NCI-H524 treated with DMSO at 0.1 percent for 48 hours (cell line): ENCODE measurements at regions not wholly inside any gene's neighbourhood (a gene's known extent, or its start where the extent isn't known, plus 50 kb on each side); places are given as distances from the start of the nearest gene placed in this dataset.

Experiments used
- DNase-seq: peaks from one replicate; lab custom pipeline; 2025; lab: John Stamatoyannopoulos, UW

DNA sequence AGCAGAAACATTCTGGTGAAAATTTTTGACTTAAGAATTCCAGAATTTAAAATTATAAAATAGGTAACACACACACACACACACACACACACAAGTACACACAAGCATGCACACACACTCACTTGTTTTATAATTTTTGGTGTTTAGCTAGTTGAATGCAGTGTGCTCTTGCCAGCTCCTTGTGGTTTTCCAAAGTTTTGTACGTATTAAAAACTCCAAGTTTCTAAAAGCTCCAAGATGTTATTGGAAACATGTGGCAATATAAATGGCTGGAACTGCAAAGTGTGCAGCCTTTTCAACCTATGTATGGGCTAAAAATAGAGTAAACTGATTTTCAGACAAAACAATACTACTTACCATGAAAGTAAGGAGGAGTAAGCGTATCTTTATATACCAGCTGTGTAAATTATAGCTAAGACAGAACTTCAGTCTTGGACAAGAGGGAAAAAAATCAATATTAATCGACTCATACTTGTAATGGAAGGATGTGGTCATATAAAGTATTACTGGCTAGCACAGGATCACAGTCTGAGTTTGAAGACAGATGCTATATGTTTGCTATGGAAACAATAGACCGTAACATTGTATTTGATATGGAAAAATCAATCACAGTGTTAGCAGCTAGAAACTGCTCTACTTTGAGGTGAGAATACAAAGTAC is 727.1 kb upstream of the GRAMD2B start:
- no peak for DNase-seq

DNA sequence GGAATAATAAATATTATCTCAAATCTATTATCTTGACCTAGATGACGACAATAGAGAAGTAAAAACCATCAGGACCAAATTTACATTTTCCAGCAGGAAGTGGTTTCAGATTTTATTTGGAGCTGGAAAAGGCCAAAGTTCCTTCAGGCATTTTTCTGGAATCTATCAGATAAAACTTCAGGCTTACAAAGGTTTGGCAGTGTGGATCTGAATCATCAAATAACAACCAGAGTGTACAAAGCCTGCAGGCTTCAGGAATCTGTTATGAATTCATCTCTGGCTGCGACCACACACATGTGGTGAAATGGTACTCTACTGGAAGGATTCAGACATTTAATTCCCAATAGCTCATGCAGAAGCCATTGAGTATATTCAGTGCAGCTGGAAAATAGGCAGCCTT is 726.4 kb upstream of the GRAMD2B start:
- no peak for DNase-seq

DNA sequence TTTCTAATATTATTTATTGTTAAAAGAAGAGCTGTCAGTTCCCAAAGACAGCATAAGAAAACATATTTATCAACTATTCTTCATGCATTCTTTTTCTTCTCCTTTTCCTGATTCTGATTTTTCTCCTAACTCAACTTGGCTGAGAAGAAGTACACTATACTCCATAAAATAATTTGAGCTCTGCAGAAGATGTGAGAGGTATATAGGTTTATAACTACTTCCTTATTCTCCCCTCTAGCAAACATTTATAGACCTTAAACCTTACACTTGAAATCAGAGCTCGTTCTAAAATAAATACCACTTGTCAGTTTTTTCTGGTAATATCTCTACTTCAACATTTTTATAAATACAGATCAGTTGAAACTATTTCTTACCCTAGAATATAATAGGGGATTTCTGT is 724.8 kb upstream of the GRAMD2B start:
- no peak for DNase-seq

DNA sequence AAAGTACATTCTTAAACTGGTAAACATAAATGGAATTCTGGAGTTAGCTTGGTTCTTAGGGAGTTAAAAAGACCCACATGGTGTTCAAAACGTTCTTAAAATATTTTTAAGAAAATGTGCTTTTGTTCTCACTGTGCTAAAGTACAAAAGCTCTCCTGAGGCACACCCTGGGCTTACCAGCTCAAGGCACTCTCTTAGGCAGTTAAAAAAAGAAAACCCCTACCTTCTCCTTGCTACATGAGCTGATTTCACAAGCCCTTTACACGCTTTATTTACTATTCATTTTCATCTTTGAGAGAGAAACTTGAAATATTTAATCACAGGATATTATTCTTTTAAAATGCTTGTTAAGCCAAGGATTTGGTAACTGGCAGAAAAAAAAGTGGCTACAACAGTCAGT is 723.3 kb upstream of the GRAMD2B start:
- no peak for DNase-seq

DNA sequence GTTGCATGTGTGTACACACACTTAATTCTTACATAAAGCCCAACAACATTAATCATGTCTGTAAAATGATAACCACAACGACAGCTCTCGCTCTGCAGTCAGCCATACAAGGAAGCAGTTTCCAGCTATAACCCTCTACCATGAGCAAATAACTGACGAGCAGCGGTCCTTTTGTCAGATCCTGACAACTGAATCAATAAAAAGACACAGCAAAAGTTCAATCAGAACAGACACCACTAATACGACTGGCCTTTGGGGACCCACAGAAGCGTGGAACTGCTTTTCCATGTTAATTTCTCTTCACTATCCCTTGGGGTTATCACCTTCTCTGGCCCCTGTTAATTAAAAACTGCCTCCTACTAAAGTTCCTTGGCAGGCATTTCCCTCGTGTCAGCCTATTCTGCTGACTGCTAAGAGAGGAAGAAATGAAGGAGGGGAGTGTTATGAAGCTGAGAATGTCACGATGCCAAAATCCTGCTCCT is 722.8 kb upstream of the GRAMD2B start:
- DNase-seq = no peak

DNA sequence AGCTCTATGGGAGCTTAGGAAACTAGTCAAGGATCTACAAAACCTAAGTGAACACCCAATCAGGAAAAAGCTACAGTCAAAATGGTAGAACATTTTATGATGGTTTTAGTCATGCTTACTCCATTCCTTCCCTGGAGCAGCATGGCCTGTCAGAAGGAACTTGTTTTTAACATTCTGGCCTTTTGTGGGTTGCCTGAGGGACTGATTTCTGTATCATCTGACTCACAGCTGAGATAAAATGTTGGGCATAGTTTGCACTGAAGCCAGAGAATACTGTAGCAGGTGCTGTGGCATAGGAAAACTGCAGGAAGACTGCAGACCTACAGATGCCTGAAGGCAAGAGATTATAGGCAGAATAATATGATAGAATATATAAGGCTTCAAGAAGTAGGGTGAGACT is 719.6 kb upstream of the GRAMD2B start:
- no peak for DNase-seq

DNA sequence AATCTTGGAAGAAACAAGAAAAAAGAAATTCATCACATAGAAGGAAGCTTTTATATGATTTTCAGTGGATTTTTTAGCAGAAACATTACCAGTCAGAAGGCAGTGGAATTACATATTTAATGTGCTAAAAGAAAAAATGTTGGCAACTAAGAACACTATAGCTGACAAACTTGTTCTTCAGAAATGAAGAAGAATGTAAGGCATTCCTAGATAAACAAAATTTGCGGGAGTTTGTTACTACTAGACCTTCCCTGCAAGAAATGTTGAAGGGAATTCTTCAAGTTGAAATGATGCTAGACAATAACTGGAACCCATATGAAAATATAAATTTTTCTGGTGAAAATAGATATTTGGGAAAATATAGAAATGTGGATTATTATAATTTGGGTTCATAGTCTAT is 718.3 kb upstream of the GRAMD2B start:
- no peak for DNase-seq

DNA sequence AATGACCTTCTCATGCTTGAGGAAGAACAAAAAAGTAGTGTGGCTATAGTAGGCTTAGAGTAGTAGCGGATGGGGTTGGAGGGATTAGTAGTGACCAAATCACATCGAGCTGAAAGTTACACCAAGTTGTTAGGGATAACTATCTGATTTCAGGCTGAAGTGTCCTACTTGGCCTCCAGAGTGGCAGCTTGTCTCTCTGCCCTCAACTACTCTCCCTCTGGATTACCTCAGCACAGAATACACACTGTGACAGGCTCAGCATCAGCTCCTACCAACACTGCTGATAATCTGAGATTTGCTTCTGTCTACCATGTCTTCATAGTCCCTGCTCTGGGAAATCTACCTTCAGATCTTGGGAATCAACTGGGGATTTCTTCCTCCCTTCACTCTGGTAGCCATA is 714.6 kb upstream of the GRAMD2B start:
- no peak for DNase-seq

DNA sequence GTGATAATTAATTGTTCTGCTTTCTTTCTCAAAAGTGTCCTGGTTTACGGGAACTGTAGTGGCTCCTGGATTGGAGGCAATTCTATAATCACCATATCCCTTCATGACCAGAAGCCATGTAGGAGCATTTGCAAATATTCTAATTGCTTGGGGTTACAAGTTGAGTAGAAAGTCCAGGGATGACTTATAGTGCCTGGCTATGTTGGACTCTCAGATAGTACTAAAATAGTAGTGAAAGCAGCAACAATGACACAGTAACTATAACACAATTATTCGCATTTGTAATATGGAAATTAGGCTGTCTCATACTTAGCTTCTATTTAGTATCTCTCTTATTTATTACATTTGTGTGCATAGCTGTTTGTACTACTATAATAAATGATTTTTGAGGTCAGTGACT is 712.5 kb upstream of the GRAMD2B start:
- no peak for DNase-seq

DNA sequence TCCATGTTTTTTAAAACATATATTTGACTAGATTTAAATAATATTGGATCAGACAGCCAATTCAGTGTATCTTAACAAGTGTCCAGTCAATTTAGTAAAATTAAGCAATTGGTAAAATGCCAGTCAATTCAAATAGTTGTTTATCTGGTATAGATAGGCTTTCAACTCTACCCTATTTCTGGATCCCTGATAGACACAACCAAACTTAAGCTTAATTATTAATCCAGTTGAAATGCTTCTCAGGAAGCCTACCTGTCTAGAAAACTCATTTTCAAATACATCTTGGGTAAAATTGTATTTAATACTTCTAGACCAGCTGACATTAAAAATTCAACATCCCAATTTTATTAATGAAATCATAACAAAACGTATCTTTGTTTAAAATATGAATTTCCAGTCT is 710.8 kb upstream of the GRAMD2B start:
- no peak for DNase-seq

DNA sequence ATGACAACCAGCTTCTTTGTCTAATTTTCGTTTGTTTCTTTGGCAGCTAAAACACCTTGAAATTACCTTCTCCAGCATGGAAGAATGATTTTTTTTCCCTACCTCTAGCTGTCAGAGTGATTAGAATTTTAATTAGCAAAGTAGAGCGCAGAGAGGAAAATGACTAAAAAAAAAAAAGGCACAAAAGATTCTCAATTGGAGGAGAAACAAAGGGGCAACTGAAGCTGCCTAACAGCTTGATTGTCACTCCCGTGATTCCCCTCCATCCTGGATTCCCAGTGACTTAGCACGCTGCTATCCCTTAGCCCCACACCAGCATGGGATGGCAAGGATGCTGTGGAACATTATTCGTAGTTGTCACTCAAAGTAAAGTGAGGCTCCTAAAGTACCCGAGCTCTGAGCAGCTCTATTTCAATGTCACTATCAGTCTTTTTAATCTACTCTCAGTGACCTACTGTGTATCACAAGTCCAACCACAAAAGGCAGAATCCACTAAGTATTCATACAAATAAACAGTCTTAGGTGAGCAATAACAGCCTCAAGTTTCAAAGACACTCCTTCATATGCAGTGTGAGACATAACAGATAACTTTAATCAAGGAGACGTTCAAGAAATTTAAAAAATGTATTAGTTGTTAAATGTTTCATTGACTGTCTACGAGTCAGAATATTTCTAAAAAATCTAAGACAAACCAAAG is 710.0 kb upstream of the GRAMD2B start:
- no peak for DNase-seq

DNA sequence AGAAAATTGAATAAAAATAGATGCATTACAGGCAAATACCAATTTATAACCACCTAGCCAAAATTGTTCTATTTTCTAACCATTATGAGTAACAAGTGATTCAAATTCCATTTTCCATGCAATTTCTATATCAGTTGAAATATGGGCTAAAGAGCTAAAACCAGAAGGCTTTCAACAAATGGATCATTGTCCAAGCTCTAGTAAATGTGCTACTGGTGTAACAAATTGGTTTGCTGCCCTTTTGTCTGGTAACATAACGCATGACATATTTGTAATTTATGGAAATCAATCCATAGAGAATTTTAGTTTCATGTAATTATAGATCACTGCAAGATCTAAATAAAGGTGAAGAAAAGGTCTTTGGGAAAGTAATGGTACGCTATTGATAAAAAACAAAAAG is 708.0 kb upstream of the GRAMD2B start:
- no peak for DNase-seq

DNA sequence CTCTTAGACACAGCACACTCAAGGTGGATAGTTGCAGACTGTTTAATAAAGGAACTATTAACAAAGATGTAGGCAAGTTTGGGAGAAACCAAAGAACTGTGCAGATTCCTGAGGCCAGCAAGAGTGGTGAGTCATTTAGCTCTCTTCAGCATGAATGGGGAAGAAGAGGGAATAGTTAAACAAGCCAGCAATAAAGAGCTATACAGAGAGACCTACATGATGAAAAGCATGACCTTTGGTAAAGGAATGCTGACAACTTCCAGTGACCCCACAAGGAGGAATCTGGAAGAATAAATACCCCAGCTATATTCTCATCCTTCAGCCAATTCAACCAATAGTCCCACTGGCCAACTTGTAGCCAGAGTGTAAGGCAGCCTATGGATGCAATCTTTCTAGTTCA is 706.0 kb upstream of the GRAMD2B start:
- no peak for DNase-seq

DNA sequence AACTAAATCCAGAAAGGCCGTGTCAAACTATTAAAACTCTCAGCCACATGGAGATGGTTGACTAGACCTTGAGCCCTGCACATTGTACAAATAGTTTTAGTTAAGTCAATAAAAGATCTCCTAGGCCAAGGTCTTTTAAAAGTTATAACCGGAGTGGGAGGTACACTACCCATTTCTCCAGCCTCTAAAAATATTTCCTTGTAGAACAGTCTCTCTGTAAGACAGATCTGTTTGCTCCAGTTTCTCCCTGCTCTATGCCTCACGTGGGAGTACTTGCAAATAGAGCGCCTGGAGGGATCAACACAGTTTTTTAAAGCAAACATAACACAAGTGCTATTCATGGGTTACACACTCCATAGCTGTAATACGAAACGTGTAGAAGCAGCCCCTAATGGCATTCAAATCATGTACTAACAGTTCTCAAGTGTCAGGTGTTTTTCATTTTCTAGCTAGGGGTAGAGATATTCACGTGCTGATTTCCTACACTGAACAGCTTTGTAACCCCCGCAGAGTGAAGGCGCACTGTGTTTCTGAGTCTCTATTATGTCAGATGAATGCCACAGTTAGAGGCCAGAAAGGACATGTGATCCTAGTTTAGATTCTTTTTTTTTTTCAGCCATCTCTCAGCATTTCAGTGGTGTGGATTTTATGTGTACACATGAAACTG is 703.4 kb upstream of the GRAMD2B start:
- DNase-seq = no peak

DNA sequence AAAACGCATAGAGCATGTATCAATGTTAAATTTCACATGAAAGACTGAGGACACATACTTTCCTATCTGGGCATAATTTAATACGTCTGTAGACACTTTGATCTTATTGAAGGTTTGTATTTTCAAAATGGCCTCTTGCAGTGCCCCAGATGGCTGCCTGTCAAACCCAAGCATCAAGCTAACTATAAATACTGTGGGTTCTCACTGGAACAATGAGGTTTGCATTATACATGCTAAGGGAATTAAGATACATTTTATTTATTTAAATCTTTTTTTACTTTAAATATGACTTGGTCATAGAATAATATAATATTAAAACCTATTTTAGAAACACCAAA is 702.9 kb upstream of the GRAMD2B start:
- no peak for DNase-seq

DNA sequence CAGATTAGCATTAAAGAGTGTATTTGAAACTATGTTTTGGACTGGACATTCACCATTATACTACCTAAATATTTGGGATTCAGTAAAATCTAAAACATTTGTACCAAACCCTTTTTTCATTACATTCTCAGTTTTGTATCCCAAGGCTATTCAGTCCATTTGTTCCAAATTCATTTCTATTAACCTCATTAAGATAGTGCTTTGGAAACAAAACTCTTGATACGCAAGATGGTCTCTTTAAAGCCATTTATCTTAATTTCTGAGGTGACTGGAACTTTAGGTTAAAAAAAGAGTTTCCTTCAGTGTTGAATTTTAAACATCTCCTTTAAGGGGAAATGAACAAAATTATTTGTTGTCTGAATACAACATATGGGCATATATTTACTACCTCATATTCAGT is 702.5 kb upstream of the GRAMD2B start:
- DNase-seq = no peak

DNA sequence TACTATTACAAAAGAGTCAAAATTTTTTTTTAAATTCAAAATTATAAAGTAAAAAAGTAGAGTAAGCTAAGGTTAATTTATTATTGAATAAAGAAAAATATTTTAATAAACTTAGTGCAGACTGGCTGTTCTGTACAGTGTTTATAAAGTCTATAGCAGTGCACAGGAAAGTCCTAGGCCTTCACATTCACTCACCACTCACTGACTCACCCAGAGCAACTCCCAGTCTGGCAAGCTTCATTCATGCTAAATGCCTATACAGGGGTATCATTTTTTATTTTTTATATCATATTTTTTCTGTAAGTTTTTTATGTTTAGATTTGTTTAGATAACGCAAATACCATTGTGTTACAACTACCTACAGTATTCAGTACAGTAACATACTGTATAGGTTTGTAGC is 700.7 kb upstream of the GRAMD2B start:
- DNase-seq = no peak

DNA sequence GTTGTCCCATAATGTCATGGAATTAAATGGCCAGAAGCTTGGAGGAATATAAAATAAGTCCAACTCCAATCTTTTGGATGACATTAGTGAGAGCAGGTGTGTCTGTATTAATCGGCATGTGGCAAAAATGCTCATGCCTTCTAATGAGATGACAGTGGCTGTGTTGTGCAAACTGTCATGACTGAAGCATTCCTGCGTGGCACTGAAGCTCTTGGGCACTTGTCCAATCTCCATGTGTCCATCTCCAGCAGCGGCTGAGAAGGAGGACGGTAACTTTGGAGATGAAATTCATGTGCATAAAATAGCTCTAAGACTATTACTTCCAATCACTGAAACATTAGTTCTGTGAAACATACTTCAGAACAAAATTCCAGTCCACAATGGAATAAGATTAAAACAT is 697.5 kb upstream of the GRAMD2B start:
- DNase-seq = no peak

DNA sequence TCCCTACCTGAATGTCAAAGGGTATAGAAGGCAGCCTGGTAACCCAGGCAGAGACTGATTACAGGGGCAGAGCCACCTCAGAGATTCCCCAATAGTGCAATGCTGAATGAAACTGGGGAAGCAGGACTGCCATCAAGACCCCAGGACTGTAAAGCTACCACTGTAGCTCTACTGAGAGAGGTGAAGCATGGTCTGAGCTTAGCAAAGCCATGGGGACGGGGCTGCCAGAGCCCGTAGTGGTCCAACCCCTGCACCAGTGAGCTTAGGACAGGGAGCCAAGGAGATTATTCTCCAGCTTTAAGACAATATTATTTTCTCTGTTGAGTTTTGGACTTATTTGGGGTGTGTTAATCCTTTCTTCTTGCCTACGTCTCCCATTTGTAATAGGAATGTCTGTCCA is 679.3 kb upstream of the GRAMD2B start:
- no peak for DNase-seq

DNA sequence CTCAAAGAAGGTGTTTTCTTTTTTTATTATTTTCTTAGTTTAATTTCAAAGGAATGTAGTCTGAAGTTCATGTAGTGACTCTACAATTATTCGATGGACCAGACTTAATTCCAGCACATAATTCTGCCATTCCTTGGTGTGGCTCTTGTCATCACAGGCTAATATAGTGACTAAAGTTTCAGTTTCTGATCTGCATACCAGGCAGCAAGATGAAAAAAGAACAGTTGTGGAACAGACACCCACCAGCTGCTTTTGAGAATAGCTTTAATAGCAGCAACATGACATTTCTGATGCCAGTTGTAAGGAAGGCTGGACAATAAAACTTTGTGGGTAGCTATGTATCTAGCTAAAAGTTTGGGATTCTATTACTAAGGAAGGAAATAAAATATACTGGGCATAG is 676.3 kb upstream of the GRAMD2B start:
- no peak for DNase-seq

DNA sequence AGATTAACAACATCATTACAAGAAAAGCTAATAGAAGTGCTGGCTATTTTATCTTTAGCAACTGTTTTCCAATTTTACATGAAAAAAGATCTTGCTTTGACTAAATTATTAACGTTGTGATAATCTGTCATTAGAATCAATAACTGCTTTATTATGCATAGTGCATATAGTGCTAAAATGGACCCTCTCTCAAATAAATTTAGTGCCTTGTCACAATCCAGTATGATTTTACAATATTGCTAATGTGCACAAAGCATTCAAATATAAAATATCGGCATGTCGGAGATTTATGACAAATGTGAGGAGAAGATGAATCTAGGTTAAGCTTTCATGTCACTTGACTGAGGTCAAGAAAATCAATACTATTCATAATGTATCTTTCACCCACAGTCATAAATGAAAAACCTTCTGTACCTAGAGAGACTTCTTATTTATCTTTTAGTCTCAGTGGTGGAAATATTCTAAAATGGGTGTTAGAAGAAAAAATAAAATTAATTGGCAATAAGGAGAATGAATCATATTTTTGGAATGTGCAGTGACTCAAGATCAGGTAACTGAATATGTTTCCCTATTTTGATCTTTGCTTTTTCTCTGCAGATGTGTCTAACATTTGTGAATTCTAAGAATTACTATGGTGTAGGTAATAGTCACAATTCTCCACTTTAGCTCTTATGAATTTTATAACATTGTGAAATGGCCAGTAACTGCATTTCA is 672.9 kb upstream of the GRAMD2B start:
- DNase-seq = no peak

DNA sequence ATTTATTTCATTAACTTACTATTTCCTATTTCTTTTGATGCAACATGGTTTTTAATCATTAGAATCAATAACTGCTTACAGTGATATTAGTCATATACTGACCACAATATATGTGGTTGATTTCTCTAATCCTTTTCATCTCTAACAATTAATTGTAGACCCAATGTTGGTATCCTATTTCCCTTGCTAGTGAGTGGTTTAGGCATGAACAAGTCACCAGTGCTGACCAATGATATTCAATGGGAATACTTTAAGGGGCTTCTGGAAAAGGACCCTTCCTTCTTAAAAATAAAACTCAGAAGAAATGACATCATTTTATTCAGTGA is 672.4 kb upstream of the GRAMD2B start:
- no peak for DNase-seq

DNA sequence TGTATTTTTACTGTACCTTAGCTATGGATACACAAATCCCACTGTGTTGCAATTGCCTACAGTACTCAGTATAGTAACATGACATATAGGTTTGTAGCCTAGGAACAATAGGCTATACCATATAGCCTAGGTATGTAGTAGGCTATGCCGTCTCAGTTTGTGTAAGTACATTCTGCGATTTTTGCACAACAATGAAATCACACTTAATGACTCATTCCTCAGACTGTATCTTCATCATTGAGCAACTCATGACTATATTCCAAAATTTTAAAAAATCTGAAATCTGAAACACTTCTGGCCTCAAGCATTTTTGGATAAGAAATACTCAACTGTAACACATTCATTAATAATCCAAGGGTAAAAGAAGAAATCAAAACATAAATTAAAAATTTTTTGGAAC is 666.8 kb upstream of the GRAMD2B start:
- DNase-seq = no peak
